PC-9 (cell line): ENCODE measurements at regions not wholly inside any gene's neighbourhood (a gene's known extent, or its start where the extent isn't known, plus 50 kb on each side); places are given as distances from the start of the nearest gene placed in this dataset.

ENCODE experiments used
- CTCF ChIP-seq: fragments of 200-600 bp; sonication (generic); conservative IDR thresholded peaks from 2 replicates; pipeline ENCODE4 v1.6.1; 2017; ENCODE audit warnings: mixed run types, antibody characterized with exemption, mild to moderate bottlenecking, moderate library complexity
- EZH2 ChIP-seq: fragments of 200-600 bp; sonication (generic); IDR thresholded peaks from 2 replicates; pipeline ENCODE4 v1.8.0; 2017; ENCODE audit warnings: antibody characterized with exemption, low read depth

DNA sequence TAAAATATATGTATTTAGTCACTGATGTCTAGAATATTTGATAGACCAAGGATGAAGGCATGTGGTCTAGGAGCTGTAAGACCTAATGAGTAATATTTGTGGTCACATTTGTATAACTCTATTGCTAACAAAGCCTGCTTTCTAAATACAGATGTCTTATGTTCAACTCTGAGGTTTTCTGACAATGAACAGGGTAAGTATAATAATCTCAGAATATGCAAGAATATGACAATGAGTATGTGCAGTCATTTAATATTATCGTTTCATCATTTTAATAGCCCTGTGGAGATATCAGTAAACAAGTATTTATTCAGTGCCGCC lies 389.6 kb downstream of the LRIG3 start:
- no peak for TF ChIP-seq CTCF
- no peak for TF ChIP-seq EZH2
